PFSK-1 (cell line): ENCODE measurements at regions not wholly inside any gene's neighbourhood (a gene's known extent, or its start where the extent isn't known, plus 50 kb on each side); places are given as distances from the start of the nearest gene placed in this dataset.

ENCODE experiments used
- FOXP2 ChIP-seq: optimal IDR thresholded peaks from 2 replicates; pipeline ENCODE3; 2011; ENCODE audit warnings: borderline replicate concordance, control low read depth, inconsistent platforms; ENCODE audit not compliant: insufficient read depth; ENCODE audit errors: extremely low read length, extremely low read depth
- POLR2AphosphoS5 ChIP-seq: IDR thresholded peaks from 2 replicates; pipeline ENCODE4 v1.6.1; 2012; ENCODE audit warnings: low read depth, mild to moderate bottlenecking, control low read depth, low read length, moderate library complexity
- SIN3A ChIP-seq: IDR thresholded peaks from 2 replicates; pipeline ENCODE4 v1.6.1; 2012; ENCODE audit warnings: mild to moderate bottlenecking, low read length, moderate library complexity, borderline replicate concordance; ENCODE audit not compliant: insufficient read depth
- TAF1 ChIP-seq: IDR thresholded peaks from 2 replicates; pipeline ENCODE4 v1.6.1; 2012; ENCODE audit warnings: low read length, control low read depth, borderline replicate concordance; ENCODE audit not compliant: insufficient read depth
- TF ChIP-seq, protein P1 (sequence below), 2 experiments: IDR thresholded peaks; 2 replicates each; pipeline versions ENCODE4 v1.6.1 to v1.8.0; 2011 to 2012; ENCODE audit warnings: low read depth in 2 of 2, low read length in 2 of 2, control low read depth in 1 of 2, inconsistent platforms in 1 of 2, mild to moderate bottlenecking in 1 of 2, moderate library complexity in 1 of 2; ENCODE audit not compliant: insufficient read depth in 1 of 2

DNA sequence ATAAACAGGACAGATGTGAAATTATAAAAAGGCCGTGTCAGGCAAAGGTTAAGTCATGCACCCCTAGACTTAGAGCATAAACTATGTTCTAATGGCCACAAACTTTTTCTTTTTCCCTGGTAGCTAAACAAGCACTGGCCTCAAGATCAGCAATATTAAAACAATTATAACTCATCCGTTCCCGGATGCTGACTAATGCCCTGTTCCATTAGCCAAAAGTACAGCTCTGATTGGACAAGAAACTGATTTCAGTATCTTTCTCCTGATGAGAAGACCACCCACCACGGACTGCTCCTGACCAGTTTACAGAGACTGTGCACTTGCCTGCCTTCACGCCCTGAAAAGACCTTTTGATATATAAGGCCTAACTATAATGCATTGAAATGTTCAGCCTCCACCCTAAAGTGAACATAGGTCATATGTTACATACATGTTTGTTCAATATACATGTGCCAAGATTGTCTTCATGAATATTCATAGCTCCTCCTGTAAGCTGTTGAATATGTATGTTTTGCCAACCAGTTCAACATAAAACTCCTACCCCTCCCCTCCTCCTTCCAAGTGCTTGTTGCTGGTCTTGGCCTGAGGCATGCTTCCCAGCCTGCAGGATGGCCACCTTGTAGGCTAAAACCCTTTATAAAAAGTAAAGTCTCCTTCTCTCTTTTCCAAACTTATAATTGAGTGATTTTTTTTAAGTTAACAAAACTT is 162.0 kb downstream of the IPO8 start:
- TF ChIP-seq POLR2AphosphoS5 (no peak), FOXP2 (no peak), TAF1 (no peak), SIN3A (no peak)
- TF ChIP-seq, protein P1, sequence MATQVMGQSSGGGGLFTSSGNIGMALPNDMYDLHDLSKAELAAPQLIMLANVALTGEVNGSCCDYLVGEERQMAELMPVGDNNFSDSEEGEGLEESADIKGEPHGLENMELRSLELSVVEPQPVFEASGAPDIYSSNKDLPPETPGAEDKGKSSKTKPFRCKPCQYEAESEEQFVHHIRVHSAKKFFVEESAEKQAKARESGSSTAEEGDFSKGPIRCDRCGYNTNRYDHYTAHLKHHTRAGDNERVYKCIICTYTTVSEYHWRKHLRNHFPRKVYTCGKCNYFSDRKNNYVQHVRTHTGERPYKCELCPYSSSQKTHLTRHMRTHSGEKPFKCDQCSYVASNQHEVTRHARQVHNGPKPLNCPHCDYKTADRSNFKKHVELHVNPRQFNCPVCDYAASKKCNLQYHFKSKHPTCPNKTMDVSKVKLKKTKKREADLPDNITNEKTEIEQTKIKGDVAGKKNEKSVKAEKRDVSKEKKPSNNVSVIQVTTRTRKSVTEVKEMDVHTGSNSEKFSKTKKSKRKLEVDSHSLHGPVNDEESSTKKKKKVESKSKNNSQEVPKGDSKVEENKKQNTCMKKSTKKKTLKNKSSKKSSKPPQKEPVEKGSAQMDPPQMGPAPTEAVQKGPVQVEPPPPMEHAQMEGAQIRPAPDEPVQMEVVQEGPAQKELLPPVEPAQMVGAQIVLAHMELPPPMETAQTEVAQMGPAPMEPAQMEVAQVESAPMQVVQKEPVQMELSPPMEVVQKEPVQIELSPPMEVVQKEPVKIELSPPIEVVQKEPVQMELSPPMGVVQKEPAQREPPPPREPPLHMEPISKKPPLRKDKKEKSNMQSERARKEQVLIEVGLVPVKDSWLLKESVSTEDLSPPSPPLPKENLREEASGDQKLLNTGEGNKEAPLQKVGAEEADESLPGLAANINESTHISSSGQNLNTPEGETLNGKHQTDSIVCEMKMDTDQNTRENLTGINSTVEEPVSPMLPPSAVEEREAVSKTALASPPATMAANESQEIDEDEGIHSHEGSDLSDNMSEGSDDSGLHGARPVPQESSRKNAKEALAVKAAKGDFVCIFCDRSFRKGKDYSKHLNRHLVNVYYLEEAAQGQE (IDR thresholded peaks at IDR 0.05; ENCODE audit: insufficient read depth in 1 of 2, low read depth in 2 of 2, low read length in 2 of 2) = no peak

DNA sequence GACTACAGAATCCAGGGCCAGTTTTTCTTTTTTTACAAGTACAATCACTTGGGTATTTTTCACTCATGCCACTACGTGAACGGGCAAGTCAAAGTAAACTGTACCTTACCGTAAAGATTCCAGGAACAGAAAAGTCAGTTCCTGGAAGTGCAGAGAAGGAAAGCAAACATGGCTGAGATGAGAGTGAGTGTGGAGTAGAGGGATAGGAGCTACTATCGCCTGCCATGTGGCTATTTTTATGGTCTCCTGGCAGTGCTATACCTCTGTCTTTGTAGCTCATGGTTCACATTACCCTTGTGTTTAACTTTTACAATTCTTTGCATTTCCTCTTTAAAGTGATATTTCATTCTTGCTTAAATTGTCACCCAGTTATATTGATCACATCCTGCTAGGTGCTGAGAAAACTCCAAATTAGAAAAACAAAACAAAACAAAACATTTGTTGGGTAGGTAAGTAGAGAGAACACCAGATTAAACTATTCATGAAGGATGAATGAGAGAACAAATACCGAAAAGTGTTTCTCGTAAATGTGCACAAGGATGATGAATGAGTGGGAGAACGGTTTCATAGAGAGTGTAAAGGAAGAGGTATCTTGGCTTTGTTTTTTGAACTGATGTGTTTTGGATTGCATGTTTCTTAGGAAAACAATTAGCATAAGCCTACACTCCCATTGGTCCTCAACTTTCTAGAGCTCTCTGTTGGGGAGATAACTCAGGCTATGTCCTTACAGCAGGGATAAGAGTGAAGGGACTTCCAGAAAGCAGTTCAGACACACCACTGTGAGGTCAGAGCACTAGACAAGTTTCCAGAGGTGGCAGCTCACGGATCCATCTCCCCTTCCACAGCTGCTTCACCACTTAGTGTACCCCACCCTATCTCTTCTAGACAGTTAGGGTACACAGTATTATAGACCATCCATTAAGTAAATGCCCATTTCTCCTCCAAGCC is 163.7 kb downstream of the IPO8 start:
- TF ChIP-seq FOXP2 (no peak), TAF1 (no peak), SIN3A (no peak), POLR2AphosphoS5 (no peak)
- TF ChIP-seq, protein P1 (IDR thresholded peaks at IDR 0.05; ENCODE audit: insufficient read depth in 1 of 2, low read depth in 2 of 2, low read length in 2 of 2) = no peak

DNA sequence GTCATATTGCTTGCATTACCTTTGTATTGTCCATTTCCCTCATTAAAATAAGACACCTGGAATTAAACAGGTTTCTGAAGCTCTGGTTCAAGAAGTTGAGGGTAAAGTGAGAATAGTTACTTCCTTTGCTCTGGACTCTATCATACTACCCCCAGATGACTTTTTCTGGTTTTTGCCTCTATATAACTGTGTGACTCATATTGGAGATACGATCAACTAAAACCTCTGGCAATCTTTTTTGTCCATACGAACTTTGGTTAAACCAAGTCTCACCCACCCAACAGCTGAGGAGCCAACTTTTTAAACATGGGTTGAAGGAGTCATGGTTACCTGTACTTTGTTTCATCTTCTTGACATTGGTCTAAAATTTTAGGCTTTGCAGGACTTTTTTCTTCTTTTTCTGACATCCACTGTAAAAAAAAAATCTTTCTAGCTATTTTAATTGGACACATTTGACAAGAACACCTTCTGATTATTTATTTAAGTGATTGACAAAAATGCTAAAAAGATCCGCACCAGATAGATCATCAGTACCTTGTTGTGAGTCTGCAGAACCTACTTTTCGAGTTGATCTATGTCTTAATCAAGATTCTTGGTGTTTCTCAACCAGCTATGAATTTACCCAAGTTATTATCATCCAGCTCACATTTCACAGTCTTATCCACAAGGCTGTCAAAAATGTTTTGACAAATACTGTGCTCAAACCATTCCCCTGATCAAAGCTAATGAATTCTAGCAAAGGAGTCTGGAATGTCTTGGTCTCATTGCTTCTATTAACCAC is 166.0 kb downstream of the IPO8 start:
- TF ChIP-seq, protein P1 (IDR thresholded peaks at IDR 0.05; ENCODE audit: insufficient read depth in 1 of 2, low read depth in 2 of 2, low read length in 2 of 2) = no peak
- no peak for TF ChIP-seq TAF1
- no peak for TF ChIP-seq SIN3A
- TF ChIP-seq FOXP2 = no peak
- TF ChIP-seq POLR2AphosphoS5 = no peak

DNA sequence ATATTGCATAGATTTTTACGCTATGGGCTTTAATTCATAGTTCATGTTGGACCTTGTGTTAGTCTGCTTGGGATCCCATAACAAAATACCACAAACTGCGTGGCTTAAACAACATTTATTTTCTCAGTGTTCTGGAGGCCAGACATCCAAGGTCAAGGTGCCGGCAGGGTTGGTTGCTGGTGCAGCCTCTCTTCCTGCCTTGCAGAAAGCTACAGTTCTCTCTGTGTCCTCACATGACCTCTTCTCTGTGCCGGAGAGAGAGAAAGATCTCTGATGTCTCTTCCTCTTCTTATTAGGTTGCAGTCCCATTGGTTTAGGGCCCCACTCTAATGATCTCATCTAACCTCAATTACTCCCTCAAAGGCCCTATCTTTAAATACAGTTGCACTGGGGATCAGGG is 170.5 kb downstream of the IPO8 start:
- TF ChIP-seq TAF1 = no peak
- TF ChIP-seq, protein P1 (IDR thresholded peaks at IDR 0.05; ENCODE audit: insufficient read depth in 1 of 2, low read depth in 2 of 2, low read length in 2 of 2) = no peak
- TF ChIP-seq POLR2AphosphoS5 = no peak
- TF ChIP-seq FOXP2 = no peak
- TF ChIP-seq SIN3A = no peak
